ENCODE measurements at regions not wholly inside any gene's neighbourhood (a gene's known extent, or its start where the extent isn't known, plus 50 kb on each side); places are given as distances from the start of the nearest gene placed in this dataset.
"Not testable (repeated sequence)": the region's sequence is repeated elsewhere in the genome, so short reads cannot be mapped to it uniquely, and the experiment has no call there.

GRCh38 chr3:144502402-144502801, 530.8 kb downstream of the DIPK2A start:
- DNase-seq (ENCODE audit: insufficient read length, low spot score, missing footprints), result no peak
- no peak overlapping the region for H3K27ac ChIP-seq (ENCODE audit: low read depth, low read length)
- TF ChIP-seq CTCF (IDR thresholded peaks at IDR 0.05; ENCODE audit: extremely low read depth, low read depth, low read length), result no peak
- H3K27me3 ChIP-seq (ENCODE audit: insufficient read depth, low read length), result no peaks in the 10 kb centered on the region
- no peaks in the 10 kb centered on the region for H3K36me3 ChIP-seq (ENCODE audit: insufficient read depth, low read length)
- H3K4me1 ChIP-seq (ENCODE audit: insufficient read depth, low read length), result no peaks in the 10 kb centered on the region
- H3K79me2 ChIP-seq (ENCODE audit: insufficient read depth, low read length), result no peaks in the 10 kb centered on the region
- H3K4me2 ChIP-seq (ENCODE audit: insufficient read depth, low read length), result no peak overlapping the region
- H4K20me1 ChIP-seq (ENCODE audit: insufficient read depth, low read length), result no peaks in the 10 kb centered on the region
- no peak overlapping the region for H3K4me3 ChIP-seq (ENCODE audit: insufficient read depth, low read length)
- H3K9me3 ChIP-seq (ENCODE audit: low read depth, low read length), result no peaks in the 10 kb centered on the region
- H2AFZ ChIP-seq (ENCODE audit: low read length), result no peak overlapping the region

GRCh38 chr3:144506375-144506774, 534.8 kb downstream of the DIPK2A start:
- H4K20me1 ChIP-seq (ENCODE audit: insufficient read depth, low read length); H3K4me2 ChIP-seq (ENCODE audit: insufficient read depth, low read length); H3K4me3 ChIP-seq (ENCODE audit: insufficient read depth, low read length); H3K4me1 ChIP-seq (ENCODE audit: insufficient read depth, low read length); H3K27ac ChIP-seq (ENCODE audit: low read depth, low read length); H3K9me3 ChIP-seq (ENCODE audit: low read depth, low read length); H2AFZ ChIP-seq (ENCODE audit: low read length); H3K36me3 ChIP-seq (ENCODE audit: insufficient read depth, low read length); H3K27me3 ChIP-seq (ENCODE audit: insufficient read depth, low read length); H3K79me2 ChIP-seq (ENCODE audit: insufficient read depth, low read length); DNase-seq (ENCODE audit: insufficient read length, low spot score, missing footprints): not testable (repeated sequence)

GRCh38 chr3:144511346-144511745, 539.7 kb downstream of the DIPK2A start:
- Histone ChIP-seq H3K4me1 (ENCODE audit: insufficient read depth, low read length) (no peaks in the 10 kb centered on the region), H3K27me3 (ENCODE audit: insufficient read depth, low read length) (no peaks in the 10 kb centered on the region), H2AFZ (ENCODE audit: low read length) (no peak overlapping the region), H3K79me2 (ENCODE audit: insufficient read depth, low read length) (no peaks in the 10 kb centered on the region), H3K4me3 (ENCODE audit: insufficient read depth, low read length) (no peak overlapping the region), H3K27ac (ENCODE audit: low read depth, low read length) (no peak overlapping the region), H4K20me1 (ENCODE audit: insufficient read depth, low read length) (no peaks in the 10 kb centered on the region), H3K9me3 (ENCODE audit: low read depth, low read length) (no peaks in the 10 kb centered on the region), H3K36me3 (ENCODE audit: insufficient read depth, low read length) (no peaks in the 10 kb centered on the region), H3K4me2 (ENCODE audit: insufficient read depth, low read length) (no peak overlapping the region)
- TF ChIP-seq CTCF (IDR thresholded peaks at IDR 0.05; ENCODE audit: extremely low read depth, low read depth, low read length), result no peak
- DNase-seq (ENCODE audit: insufficient read length, low spot score, missing footprints), result no peak

GRCh38 chr3:144516026-144516425, 544.4 kb downstream of the DIPK2A start:
- H3K36me3 ChIP-seq (ENCODE audit: insufficient read depth, low read length), result no peaks in the 10 kb centered on the region
- no peaks in the 10 kb centered on the region for H4K20me1 ChIP-seq (ENCODE audit: insufficient read depth, low read length)
- no peak overlapping the region for H3K4me2 ChIP-seq (ENCODE audit: insufficient read depth, low read length)
- H3K79me2 ChIP-seq (ENCODE audit: insufficient read depth, low read length), result no peaks in the 10 kb centered on the region
- no peak for TF ChIP-seq CTCF (IDR thresholded peaks at IDR 0.05; ENCODE audit: extremely low read depth, low read depth, low read length)
- DNase-seq (ENCODE audit: insufficient read length, low spot score, missing footprints), result no peak
- no peaks in the 10 kb centered on the region for H3K9me3 ChIP-seq (ENCODE audit: low read depth, low read length)
- H3K4me3 ChIP-seq (ENCODE audit: insufficient read depth, low read length), result no peak overlapping the region
- H2AFZ ChIP-seq (ENCODE audit: low read length), result no peak overlapping the region
- no peaks in the 10 kb centered on the region for H3K27me3 ChIP-seq (ENCODE audit: insufficient read depth, low read length)
- no peak overlapping the region for H3K27ac ChIP-seq (ENCODE audit: low read depth, low read length)
- no peaks in the 10 kb centered on the region for H3K4me1 ChIP-seq (ENCODE audit: insufficient read depth, low read length)

- Histone ChIP-seq H3K9me3 (ENCODE audit: low read depth, low read length) (no peaks in the 10 kb centered on the region), H3K79me2 (ENCODE audit: insufficient read depth, low read length) (no peaks in the 10 kb centered on the region), H3K4me3 (ENCODE audit: insufficient read depth, low read length) (no peak overlapping the region), H3K36me3 (ENCODE audit: insufficient read depth, low read length) (no peaks in the 10 kb centered on the region), H3K4me1 (ENCODE audit: insufficient read depth, low read length) (no peaks in the 10 kb centered on the region), H3K27me3 (ENCODE audit: insufficient read depth, low read length) (no peaks in the 10 kb centered on the region), H4K20me1 (ENCODE audit: insufficient read depth, low read length) (no peaks in the 10 kb centered on the region), H3K27ac (ENCODE audit: low read depth, low read length) (no peak overlapping the region), H2AFZ (ENCODE audit: low read length) (no peak overlapping the region), H3K4me2 (ENCODE audit: insufficient read depth, low read length) (no peak overlapping the region)
- TF ChIP-seq CTCF (IDR thresholded peaks at IDR 0.05; ENCODE audit: extremely low read depth, low read depth, low read length), result no peak
- no peak for DNase-seq (ENCODE audit: insufficient read length, low spot score, missing footprints)
Observed at GRCh38 chr3:144516589-144516988, 545.0 kb downstream of the DIPK2A start.

Measured in osteoblast (primary cell).